ENCODE measurements at regions not wholly inside any gene's neighbourhood (a gene's known extent, or its start where the extent isn't known, plus 50 kb on each side); places are given as distances from the start of the nearest gene placed in this dataset.
"Not testable (repeated sequence)": the region's sequence is repeated elsewhere in the genome, so short reads cannot be mapped to it uniquely, and the experiment has no call there.

GRCh38 chr14:34058510-34058909 is 107.6 kb upstream of the EGLN3 start:
- DNase-seq, result no peak

GRCh38 chr14:34056046-34056445 is 105.2 kb upstream of the EGLN3 start:
- DNase-seq, result no peak

DNA sequence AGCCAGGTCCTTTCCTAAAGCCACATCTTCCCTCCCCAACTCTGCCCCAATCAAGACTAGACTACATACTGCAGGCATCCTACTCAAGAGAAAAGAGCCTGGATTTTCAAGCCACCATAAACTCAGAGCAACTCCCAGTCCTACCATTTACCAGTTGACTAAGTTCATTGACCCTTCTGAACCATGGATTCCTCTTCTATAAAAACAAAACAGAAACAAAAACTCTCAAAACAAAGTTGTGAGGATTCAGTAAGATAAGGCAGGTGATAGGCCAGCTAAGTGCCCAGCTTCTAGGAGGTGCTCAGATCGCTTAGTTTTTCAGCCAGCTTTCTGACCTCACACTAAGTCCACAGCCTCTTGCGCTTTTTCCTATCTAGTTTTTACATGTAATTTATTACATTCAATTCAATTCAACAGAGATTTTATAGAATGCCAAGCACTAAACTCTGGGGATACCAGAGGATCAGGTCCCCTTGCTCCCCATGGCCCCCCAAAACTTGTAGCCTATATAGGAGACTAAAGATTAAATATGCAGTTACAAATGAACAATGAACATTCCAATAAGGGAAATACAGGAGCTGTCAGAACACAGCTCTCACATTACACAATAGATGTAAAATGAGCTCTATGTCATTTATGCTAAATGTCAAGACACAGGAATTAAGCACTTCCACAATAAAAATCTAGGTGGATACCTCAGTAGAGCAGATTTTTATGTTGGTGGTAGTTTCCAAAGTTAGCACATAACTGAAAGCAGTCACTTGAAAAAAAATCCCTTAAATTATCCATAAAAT is 104.5 kb upstream of the EGLN3 start:
- DNase-seq, result no peak

GRCh38 chr14:34053666-34054065 is 102.8 kb upstream of the EGLN3 start:
- no peak for DNase-seq

GRCh38 chr14:34052658-34053014 is 101.8 kb upstream of the EGLN3 start:
- DNase-seq, result no peak

- no peak for DNase-seq
These were observed 101.2 kb upstream of the EGLN3 start for GRCh38 chr14:34051966-34052657.

DNA sequence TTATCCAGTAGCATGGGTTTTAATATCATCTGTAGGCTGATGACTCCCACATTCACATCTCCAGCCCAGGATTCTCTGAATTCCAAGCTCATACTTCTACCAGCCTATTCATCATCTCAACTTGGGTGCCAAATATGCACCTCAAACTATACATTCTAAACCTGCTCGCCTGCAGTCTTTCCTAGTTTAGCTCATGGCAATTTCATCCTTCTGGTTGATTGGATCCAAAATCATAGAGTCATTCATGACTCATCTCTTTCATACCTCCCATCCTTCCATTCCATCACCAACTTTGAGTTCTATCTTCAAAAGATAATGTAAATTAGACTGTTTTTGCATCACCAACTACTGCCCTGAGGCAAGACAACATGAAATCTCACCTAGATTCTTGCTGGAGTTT is 99.7 kb upstream of the EGLN3 start:
- no peak for DNase-seq

GRCh38 chr14:34049790-34050189 is 98.9 kb upstream of the EGLN3 start:
- DNase-seq, result no peak

GRCh38 chr14:34049187-34049586 is 98.3 kb upstream of the EGLN3 start:
- not testable (repeated sequence) for DNase-seq

GRCh38 chr14:34046799-34047520 is 96.1 kb upstream of the EGLN3 start:
- DNase-seq, result no peak

DNA sequence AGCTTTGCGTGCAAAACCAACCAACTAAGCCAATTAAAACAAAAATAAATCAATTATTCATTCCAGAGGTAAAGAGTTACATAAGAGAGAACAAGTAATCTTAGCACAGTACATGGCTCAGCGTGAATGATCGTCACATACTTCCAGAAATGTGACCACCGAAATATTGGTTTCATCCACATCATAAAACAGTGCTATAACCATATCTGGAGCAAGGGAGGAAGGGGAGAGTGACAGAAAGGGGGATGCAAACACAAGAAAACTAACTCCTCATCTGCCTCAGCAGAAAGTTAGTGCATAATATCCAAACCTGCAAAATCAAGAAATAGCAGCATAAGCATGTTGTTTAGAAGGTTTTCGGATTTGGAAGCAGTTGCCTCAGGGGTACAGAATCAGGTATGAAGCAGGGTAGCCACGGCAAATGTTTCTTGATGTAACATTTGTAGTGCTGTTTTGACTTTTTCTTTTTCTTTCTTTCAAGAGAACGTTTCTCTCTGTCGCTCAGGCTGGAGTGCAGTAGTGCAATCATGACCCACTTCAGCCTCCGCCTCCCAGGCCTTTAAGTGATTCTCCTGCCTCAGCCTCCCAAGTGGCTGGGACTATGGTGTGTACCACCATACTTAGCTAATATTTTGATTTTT is 93.9 kb upstream of the EGLN3 start:
- DNase-seq, result no peak

- no peak for DNase-seq
These were observed 93.4 kb upstream of the EGLN3 start for GRCh38 chr14:34044373-34044637.

DNA sequence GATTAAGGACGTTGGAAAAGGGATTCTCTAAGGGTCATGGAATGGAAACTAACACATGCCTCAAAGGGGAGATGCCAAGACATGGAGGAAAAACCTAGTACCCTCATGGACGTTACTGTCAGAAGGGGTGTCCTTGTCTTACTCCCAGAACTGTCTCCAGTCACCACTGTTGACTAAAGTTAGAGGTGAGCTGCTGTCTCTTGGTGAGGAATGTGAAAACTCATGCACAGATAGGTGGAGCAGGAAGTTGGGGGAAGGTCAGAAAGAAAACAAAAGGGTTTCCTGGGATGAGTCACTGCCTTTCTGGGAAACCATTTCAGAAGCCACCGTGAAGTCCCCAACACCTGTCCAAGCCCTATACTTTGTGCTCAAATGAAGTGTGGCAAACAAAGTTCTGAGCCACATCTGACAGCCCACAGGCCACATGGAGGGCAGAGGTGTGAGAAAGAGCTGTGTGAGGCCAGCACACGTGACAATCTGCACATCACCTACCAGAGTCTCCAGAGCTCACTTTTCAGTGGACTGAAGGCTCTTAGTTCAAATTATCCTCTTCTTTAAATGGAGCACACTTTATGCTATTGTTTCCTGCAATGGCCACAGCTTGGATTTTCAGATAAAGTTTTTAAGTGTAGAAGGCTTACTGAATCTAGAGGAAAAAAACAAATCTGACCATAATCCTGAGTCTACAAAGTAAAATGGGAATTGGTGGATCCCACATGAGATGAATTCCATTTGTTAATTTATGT is 92.9 kb upstream of the EGLN3 start:
- no peak for DNase-seq

- DNase-seq, result no peak
These were observed 90.3 kb upstream of the EGLN3 start for GRCh38 chr14:34041220-34041619.

DNA sequence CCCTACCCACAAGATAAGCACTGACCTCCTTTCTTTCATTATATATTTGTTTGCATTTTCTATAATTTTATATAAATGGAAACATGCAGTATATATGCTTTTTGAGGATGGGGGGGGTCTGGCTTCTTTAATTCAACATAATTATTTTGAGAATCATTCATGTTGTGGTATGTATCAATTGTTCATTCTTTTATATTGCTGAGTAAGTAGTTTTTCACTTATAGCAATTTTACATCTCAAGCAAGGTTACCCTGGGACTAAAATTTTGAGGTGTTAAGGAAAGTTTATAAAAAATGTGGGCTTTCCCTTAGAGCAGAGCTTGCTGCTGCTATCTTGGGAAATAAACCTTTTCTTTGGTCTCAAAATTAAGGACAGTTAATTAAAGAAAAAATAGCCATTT is 89.9 kb upstream of the EGLN3 start:
- DNase-seq, result no peak

DNA sequence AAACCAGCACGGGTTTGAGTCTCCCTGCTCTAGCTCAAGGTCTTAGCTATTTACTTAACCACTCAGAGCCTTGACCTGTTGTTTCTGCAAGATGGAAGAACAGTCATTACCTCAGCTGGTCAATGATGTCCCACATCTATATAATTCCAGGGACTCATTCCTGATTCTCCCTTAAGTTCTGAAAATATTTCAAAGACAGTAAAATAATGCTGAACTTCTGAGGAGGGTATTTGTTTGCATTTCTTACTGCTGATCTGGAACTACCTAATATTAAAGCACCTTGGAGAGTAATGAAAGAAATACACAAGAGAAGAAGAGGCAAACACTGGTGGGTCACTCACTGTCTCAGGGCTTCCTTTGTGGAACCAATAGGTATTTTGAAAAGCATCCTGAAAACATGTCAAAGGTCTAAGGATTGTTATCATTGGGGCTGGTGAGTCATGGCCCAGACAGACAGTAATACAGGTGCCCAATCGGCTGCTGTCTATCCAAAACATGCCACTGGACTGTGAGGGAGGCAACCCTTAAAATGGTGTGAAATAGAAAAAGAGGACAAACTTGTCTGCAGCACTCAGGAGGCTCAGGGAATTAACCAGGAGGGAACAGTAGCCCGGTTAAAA is 88.7 kb upstream of the EGLN3 start:
- DNase-seq, result no peak

DNA sequence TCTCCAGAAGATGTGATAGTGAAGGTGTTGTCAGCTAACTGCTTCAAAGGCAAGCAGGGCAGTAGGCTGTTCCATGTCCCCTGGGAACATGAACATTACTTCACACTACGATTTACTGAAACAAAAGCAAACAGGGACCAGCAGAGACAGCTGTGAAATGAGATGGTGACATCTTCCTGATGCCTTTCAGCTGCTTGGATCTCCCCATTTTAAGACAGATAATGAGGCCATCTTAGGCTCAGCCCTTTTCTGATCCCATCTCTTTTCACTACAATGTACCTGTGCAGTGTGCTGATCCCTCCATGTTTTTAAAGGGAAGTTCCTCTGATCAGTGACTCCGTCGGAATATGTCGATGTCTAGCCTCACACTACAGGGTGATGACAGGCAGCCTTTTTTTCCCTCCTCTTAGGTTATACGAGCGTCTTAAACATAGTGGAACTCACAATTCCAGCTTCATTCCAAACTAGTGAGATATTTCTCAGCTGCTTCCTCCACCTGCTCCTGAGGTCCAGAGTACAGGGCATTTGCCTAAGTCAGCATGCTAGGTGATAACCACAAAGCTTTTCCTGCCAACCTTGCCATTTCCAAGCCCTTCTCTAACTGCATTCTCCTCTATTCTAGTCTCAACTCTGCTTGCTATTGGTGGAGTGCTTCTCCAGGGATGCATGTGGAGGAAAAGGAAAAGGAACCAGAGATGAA is 87.6 kb upstream of the EGLN3 start:
- no peak for DNase-seq

DNA sequence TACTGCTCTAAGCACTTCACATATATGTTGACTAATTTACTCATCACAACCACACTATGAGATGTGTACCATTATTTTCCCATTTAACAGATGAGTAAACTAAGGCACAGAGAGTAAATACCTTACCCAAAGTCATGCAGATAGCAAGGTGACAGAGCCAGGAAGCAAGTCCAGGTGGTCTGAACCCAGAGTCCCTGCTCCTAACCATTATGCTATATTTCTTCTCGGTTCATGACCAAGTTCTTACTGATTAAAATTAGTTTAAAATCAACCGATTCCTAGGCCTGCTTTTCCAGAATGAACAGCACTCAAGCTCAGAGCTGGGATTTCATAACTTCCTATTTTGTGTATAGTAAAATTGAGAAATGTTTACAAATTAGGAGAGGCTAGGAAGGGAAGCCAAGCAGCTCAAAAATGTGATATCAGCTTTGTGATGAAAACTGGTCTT is 85.5 kb upstream of the EGLN3 start:
- DNase-seq, result no peak

- no peak for DNase-seq
These were observed 85.0 kb upstream of the EGLN3 start for GRCh38 chr14:34035934-34036250.

- no peak for DNase-seq
These were observed 84.5 kb upstream of the EGLN3 start for GRCh38 chr14:34035177-34035933.
